HG03521 (cell line): ENCODE measurements at regions not wholly inside any gene's neighbourhood (a gene's known extent, or its start where the extent isn't known, plus 50 kb on each side); places are given as distances from the start of the nearest gene placed in this dataset.
"Not testable (repeated sequence)": the region's sequence is repeated elsewhere in the genome, so short reads cannot be mapped to it uniquely, and the experiment has no call there.

ENCODE experiments used
- ATAC-seq: cut with Tn5 transposase; IDR thresholded peaks from one replicate; pipeline ENCODE4 v1.9.1; 2021; ENCODE audit warnings: mild to moderate bottlenecking, moderate library complexity; ENCODE audit not compliant: unreplicated experiment

DNA sequence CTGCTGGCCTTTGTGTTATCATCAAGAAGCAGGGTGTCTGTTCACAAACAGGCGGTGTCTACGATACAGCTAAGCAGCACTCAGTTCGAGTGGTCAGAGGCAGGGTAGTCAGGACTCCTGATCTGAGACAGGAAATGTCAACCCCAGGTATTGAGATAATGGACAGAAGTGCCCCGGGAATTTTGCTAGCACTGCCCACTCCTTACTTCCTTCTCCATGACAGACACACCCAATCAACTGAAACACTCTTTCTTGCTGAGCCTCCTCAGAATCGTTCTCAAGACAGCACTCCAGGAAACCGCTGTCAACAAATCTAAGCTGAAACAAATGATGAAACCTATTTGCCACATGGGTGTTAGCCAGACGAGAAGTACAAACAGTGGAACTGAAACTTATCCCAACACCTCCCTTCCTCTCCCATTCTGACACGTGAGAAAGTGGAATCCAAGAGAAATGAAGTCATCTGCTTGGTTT lies 109.3 kb downstream of the GTF2IRD2B start:
- not testable (repeated sequence) for ATAC-seq

GRCh38 chr7:75205367-75206085 lies 113.1 kb downstream of the GTF2IRD2B start:
- ATAC-seq = not testable (repeated sequence)

GRCh38 chr7:75215460-75215859 lies 123.1 kb downstream of the GTF2IRD2B start:
- not testable (repeated sequence) for ATAC-seq

GRCh38 chr7:75216963-75217362 lies 124.6 kb downstream of the GTF2IRD2B start:
- ATAC-seq = not testable (repeated sequence)

DNA sequence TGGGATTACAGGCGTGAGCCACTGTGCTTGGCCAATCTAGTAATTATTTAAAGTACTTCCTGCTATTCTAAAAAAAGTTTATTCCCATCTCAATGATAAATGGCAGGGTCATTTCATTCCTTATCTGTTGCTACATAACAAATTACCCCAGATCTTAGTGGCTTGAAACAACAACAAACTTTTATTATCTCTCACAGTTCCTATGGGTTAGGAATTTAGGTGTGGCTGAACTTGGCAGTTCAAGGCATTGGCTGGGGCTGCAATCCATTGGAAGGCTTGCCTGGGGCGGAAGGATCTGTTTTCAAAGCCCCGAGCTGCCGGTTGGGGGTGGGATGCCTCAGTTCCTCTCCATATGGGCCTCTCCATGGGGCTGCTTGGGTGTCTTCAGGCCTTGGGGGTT lies 133.7 kb downstream of the GTF2IRD2B start:
- not testable (repeated sequence) for ATAC-seq

DNA sequence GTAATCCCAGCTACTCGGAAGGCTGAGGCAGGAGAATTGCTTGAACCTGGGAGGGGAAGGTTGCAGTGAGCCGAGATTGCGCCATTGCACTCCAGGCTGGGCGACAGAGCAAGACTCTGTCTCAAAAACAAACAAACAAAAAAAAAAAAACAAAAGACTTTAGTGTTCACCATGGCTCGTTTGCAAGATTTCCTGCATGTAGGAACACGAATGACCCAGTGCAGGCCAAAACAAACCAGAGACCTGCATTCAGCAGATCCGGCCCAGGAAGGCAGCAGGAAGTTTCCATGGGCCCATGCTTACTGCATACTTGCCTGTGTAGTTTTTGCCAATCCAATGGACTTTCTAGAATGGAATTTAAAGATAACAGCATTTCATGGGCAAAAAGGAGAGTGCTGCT lies 137.2 kb downstream of the GTF2IRD2B start:
- ATAC-seq = not testable (repeated sequence)

GRCh38 chr7:75230558-75230957 lies 138.2 kb downstream of the GTF2IRD2B start:
- not testable (repeated sequence) for ATAC-seq

DNA sequence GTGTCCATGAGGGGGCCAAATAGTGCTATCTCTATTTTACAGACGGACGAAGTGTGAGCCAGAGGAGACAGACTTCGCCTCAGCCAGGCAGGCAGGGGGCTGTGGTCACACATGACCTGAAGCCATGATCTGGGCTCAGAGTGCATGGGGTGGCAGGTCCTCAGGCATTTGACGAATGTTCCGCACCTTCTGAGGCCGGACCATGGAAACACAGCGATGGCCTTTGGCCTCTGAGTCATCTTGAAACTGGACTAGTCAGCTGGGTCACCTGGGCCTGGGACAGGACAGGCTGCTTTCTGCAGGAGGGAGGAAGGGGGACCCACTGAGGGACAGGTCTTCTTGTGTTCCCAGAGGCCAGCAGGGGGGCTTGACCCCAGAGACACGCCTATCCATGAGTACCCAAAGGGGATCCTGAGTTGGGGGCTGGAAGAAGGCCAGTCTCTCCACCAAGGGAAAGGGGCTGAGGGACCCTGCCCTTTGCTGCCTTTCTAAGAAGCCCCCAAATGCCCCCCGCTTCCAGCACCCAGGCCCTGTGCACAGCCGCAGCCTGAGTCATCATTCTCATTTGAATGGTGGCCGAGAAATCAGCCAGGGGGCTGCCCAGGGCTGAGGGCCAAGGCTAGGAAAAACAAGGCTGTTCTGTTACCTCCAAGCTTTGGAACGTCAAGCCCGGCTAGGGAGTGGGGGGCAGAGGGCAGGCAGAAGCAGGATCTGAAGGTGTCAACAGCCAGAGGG lies 142.9 kb downstream of the GTF2IRD2B start:
- ATAC-seq = not testable (repeated sequence)

- not testable (repeated sequence) for ATAC-seq
These were observed 143.4 kb downstream of the GTF2IRD2B start for GRCh38 chr7:75235827-75236167.

- peak; percentile 97 for ATAC-seq
These were observed 145.1 kb downstream of the GTF2IRD2B start for GRCh38 chr7:75237255-75238187.

- not testable (repeated sequence) for ATAC-seq
These were observed 145.9 kb downstream of the GTF2IRD2B start for GRCh38 chr7:75238309-75238708.

- not testable (repeated sequence) for ATAC-seq
These were observed 151.2 kb downstream of the GTF2IRD2B start for GRCh38 chr7:75243638-75244037.

- ATAC-seq = not testable (repeated sequence)
These were observed 147.2 kb upstream of the TRIM73 start for GRCh38 chr7:75248216-75248615.

- ATAC-seq = not testable (repeated sequence)
These were observed 141.2 kb upstream of the TRIM73 start for GRCh38 chr7:75254238-75254637.

- ATAC-seq = not testable (repeated sequence)
These were observed 138.0 kb upstream of the TRIM73 start for GRCh38 chr7:75257442-75257841.

DNA sequence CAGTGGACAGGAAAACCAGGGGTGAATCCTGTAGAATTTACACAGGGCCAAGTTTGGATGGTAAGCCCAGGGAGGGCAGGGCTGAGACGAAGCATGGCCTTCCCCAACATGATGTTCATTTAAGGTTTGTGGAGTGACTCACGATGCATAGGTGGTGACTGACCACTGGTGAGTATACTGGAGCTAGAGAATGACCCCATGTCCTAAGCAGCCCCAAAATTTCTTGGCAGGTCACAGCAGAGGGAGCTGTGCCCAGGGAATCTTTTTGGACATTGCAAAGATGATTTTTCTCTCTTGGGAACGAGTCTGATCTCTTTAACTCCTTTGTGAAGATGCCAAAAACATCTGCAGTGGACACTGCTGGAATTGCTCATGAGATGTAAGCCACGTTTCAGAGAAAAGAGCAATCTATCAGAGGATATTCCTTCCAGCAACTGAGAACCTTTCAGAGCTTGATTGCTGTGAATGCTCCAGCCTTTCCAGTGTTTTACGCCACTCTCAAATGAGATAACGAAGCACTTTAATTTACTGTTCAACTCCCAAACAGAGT lies 135.9 kb upstream of the TRIM73 start:
- not testable (repeated sequence) for ATAC-seq

- ATAC-seq = not testable (repeated sequence)
These were observed 133.8 kb upstream of the TRIM73 start for GRCh38 chr7:75261660-75262059.

DNA sequence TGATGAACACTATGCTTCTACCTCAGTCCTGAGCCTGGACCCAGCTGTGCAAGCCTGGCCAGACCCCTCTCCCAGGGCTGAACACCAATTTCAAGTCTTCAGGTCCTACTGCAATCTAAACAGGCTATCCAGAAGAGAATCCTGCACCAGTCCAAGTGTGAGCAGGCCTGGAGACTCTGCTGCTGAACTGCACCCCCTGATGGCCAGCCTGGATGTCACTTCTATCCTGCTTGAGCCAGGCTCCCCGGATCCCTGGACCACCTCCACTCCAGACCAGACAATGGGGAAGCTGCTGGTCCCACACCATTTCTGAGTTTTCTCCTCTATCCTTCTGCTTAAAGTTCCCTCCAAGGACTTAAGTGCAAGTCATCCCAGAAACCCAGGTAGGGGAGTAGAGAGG lies 127.3 kb upstream of the TRIM73 start:
- ATAC-seq = not testable (repeated sequence)

GRCh38 chr7:75269159-75269558 lies 126.3 kb upstream of the TRIM73 start:
- ATAC-seq = not testable (repeated sequence)

DNA sequence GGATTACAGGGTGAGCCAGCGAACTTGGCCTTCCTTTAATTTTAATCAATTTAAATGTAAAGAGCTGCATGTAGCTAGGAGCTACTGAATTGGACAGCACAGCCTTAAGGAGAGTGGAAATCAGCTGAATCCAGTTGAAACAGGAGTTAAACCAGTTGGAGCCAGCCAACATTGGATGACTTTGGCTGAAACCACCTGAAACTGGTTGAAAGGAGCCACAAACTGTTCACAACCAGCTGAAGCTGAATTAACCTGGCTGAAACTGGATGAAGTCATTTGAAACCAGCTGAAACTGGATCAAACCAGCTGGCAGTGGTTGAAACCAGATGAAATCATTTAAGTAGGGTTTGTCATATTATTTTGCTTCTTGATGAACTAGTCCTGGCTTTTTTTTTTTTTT lies 121.3 kb upstream of the TRIM73 start:
- ATAC-seq = not testable (repeated sequence)
